ENCODE measurements at regions not wholly inside any gene's neighbourhood (a gene's known extent, or its start where the extent isn't known, plus 50 kb on each side); places are given as distances from the start of the nearest gene placed in this dataset.

- Mint-ChIP-seq H3K27me3 (peaks cover 6% of the 10 kb centered on the region), H3K4me1 (ENCODE audit: low read depth) (no peaks in the 10 kb centered on the region), H3K36me3 (ENCODE audit: low read depth) (no peaks in the 10 kb centered on the region), H3K9me3 (no peaks in the 10 kb centered on the region), H3K27ac (no peak overlapping the region), H3K4me3 (no peak overlapping the region)
These were observed 177.1 kb upstream of the MAF start for GRCh38 chr16:79777679-79778078.

GRCh38 chr16:79776243-79776847 lies 175.8 kb upstream of the MAF start:
- Mint-ChIP-seq H3K4me1 (ENCODE audit: low read depth) (no peaks in the 10 kb centered on the region), H3K36me3 (ENCODE audit: low read depth) (no peaks in the 10 kb centered on the region), H3K9me3 (no peaks in the 10 kb centered on the region), H3K27ac (no peak overlapping the region), H3K27me3 (peaks cover 18% of the 10 kb centered on the region), H3K4me3 (no peak overlapping the region)

DNA sequence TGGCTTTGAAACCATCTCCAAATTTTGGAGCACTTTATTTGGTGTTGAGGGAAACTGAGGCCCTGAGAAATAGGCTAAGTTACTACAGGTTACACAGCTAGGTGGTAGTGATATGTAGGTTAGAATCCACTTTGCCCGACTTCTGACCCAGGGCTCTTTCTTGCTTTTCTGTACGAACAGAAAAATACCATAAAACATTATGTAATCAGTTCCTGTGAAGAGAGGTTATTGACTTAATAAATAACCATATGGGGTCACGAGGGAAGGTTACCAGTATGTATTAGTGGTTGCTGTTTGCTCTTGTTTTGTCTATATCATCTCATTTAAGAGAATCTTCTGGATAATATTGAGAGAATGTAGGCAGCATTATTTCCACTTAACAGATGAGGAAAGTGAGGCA lies 172.2 kb upstream of the MAF start:
- Mint-ChIP-seq H3K9me3 (no peaks in the 10 kb centered on the region), H3K4me3 (no peak overlapping the region), H3K36me3 (ENCODE audit: low read depth) (no peaks in the 10 kb centered on the region), H3K27ac (no peak overlapping the region), H3K27me3 (peaks cover 32% of the 10 kb centered on the region), H3K4me1 (ENCODE audit: low read depth) (peaks cover 14% of the 10 kb centered on the region)

DNA sequence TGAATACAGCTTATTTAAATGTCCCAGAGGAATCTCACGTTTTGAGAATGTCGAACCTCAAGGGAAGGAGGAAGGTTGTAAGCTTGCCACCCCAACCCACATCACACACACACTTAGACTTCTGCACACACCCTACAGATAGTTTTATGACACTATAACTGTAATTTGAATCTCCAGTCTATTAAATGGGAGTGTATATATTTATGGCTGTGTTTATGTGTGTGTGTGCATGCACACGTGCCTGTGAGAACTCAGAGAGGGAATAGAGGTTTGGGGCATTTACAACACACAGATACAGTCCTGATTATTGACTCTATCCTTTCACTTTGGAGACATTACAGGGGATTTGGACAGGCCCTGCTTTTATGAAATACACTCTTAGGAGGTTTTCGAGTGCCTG lies 171.5 kb upstream of the MAF start:
- peaks cover 33% of the 10 kb centered on the region for H3K27me3 Mint-ChIP-seq

DNA sequence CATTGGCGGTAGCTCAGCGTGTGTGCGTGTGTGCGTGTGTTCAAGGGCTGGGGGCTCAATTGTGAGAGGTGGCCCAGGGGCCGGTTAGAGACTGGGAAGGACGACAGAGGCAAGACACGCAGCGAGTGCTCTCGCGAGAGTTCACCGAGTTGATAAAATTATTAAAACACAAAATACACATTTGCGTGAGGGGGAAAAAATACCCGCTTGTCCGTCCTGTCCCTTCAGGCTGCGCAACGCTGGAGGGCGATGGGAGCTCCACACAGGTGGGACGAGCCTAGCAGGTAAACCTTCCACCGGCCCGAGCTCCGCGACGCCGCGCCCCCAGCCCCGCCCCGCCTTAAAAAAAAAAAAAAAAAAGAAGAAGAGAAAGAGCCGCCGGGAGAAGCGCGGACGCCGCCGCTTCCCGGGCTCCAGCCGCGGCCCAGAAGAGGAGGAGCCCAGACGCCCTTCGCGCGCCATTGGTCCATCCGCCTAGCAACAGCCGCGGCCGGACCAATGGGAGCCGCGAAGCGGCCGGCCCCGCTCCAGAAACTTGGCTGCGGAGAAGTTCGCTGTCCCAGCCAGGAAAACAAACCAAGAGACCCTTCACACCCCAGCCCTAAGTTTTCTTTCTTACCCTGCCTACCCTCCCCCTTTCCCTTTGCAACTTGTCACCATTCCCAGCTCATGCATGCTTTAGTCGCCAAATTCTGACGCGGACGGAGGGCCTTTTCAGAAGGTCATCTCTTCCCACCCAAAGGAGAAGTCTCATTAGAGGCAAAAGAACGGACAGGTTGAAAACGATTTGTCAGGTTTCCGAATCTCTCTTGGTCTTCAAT lies 169.9 kb upstream of the MAF start:
- peak overlapping the region; percentile 81 for H3K4me3 Mint-ChIP-seq
- H3K36me3 Mint-ChIP-seq (ENCODE audit: low read depth) = no peaks in the 10 kb centered on the region
- peaks cover 15% of the 10 kb centered on the region for H3K4me1 Mint-ChIP-seq (ENCODE audit: low read depth)
- no peaks in the 10 kb centered on the region for H3K9me3 Mint-ChIP-seq
- H3K27me3 Mint-ChIP-seq = peaks cover 33% of the 10 kb centered on the region
- H3K27ac Mint-ChIP-seq = peak overlapping the region; percentile 3

More for the DNA sequence above, 171.5 kb upstream of the MAF start:
- no peak overlapping the region for H3K4me3 Mint-ChIP-seq
- H3K36me3 Mint-ChIP-seq (ENCODE audit: low read depth) = no peaks in the 10 kb centered on the region
- H3K9me3 Mint-ChIP-seq = no peaks in the 10 kb centered on the region
- no peak overlapping the region for H3K27ac Mint-ChIP-seq
- H3K4me1 Mint-ChIP-seq (ENCODE audit: low read depth) = peaks cover 15% of the 10 kb centered on the region

- Mint-ChIP-seq H3K4me1 (ENCODE audit: low read depth) (peaks cover 15% of the 10 kb centered on the region), H3K27me3 (peaks cover 33% of the 10 kb centered on the region), H3K4me3 (peak overlapping the region; percentile 77), H3K36me3 (ENCODE audit: low read depth) (no peaks in the 10 kb centered on the region), H3K27ac (no peak overlapping the region), H3K9me3 (no peaks in the 10 kb centered on the region)
These were observed 169.3 kb upstream of the MAF start for GRCh38 chr16:79769928-79770243.

GRCh38 chr16:79769270-79769927 lies 168.9 kb upstream of the MAF start:
- Mint-ChIP-seq H3K4me3 (peak overlapping the region; percentile 77), H3K27me3 (peaks cover 33% of the 10 kb centered on the region), H3K4me1 (ENCODE audit: low read depth) (peaks cover 15% of the 10 kb centered on the region), H3K9me3 (no peaks in the 10 kb centered on the region), H3K27ac (no peak overlapping the region), H3K36me3 (ENCODE audit: low read depth) (no peaks in the 10 kb centered on the region)

DNA sequence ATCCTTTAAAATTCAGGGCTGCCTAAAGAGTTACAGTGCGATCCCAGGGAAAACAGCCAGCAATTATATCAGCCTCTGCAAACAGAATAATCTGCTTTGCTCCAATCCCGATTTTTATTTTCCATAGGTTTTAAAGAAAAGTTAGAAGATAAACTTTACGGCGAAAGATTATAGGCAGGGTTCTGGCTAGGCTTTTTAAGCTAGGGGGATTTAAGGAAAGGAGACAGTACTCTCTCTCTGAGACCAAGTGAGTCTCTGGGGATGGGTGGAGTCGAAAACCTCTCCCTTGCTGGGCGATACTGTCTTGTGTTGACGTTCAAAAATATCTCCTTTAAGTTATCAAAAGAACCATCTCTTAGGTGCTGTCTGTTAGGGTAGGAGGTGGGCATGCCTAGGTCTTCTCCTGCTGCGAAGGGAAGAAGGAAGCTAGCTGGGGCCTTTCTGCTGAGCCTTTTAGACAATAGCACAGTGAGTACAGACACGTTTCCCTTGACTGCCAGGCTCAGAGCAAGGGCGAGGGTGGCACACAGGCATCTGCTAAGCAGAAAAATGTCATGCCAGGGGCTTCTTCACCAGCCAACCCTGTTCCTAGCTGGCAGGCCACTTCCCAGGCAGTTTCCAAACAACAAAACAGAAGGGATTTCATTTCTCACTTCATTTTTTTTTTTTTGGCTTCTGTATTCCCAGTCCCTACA lies 167.9 kb upstream of the MAF start:
- peaks cover 33% of the 10 kb centered on the region for H3K27me3 Mint-ChIP-seq
- H3K36me3 Mint-ChIP-seq (ENCODE audit: low read depth) = no peaks in the 10 kb centered on the region
- H3K27ac Mint-ChIP-seq = no peak overlapping the region
- no peaks in the 10 kb centered on the region for H3K9me3 Mint-ChIP-seq
- peaks cover 15% of the 10 kb centered on the region for H3K4me1 Mint-ChIP-seq (ENCODE audit: low read depth)
- H3K4me3 Mint-ChIP-seq = no peak overlapping the region

- peaks cover 33% of the 10 kb centered on the region for H3K27me3 Mint-ChIP-seq
- H3K4me1 Mint-ChIP-seq (ENCODE audit: low read depth) = peaks cover 15% of the 10 kb centered on the region
- H3K36me3 Mint-ChIP-seq (ENCODE audit: low read depth) = no peaks in the 10 kb centered on the region
- no peak overlapping the region for H3K27ac Mint-ChIP-seq
- no peak overlapping the region for H3K4me3 Mint-ChIP-seq
- H3K9me3 Mint-ChIP-seq = no peaks in the 10 kb centered on the region
These were observed 167.1 kb upstream of the MAF start for GRCh38 chr16:79767421-79768275.

DNA sequence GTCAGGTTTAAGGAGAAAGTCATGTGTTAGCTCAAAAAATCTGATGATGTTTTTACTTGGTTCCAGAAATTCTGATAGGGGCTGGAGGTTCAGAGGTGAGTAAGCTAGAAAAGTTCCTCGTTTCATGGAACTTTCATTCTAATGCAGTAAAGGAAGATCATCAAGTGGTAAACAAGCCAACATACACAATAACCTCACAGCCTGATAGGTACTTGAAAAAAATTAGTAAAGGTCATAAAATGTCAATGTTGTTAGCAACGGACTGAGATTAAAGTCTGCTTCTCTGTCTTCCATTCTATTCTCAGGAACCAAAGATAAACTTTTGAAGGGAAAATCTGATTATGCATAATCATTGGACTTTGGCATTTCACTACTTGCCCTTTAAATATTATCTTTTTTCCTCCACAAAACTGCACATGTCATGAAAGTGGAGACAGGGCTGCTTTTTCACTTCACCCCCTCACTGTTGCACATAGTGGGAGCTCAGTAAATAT lies 165.4 kb upstream of the MAF start:
- no peaks in the 10 kb centered on the region for H3K36me3 Mint-ChIP-seq (ENCODE audit: low read depth)
- no peak overlapping the region for H3K27ac Mint-ChIP-seq
- H3K27me3 Mint-ChIP-seq = peaks cover 16% of the 10 kb centered on the region
- H3K4me3 Mint-ChIP-seq = no peak overlapping the region
- H3K4me1 Mint-ChIP-seq (ENCODE audit: low read depth) = peaks cover 14% of the 10 kb centered on the region
- H3K9me3 Mint-ChIP-seq = no peaks in the 10 kb centered on the region

GRCh38 chr16:79765431-79765830 lies 164.9 kb upstream of the MAF start:
- H3K4me3 Mint-ChIP-seq = no peak overlapping the region
- no peaks in the 10 kb centered on the region for H3K36me3 Mint-ChIP-seq (ENCODE audit: low read depth)
- H3K9me3 Mint-ChIP-seq = no peaks in the 10 kb centered on the region
- peaks cover 10% of the 10 kb centered on the region for H3K4me1 Mint-ChIP-seq (ENCODE audit: low read depth)
- peaks cover 12% of the 10 kb centered on the region for H3K27me3 Mint-ChIP-seq
- H3K27ac Mint-ChIP-seq = no peak overlapping the region

DNA sequence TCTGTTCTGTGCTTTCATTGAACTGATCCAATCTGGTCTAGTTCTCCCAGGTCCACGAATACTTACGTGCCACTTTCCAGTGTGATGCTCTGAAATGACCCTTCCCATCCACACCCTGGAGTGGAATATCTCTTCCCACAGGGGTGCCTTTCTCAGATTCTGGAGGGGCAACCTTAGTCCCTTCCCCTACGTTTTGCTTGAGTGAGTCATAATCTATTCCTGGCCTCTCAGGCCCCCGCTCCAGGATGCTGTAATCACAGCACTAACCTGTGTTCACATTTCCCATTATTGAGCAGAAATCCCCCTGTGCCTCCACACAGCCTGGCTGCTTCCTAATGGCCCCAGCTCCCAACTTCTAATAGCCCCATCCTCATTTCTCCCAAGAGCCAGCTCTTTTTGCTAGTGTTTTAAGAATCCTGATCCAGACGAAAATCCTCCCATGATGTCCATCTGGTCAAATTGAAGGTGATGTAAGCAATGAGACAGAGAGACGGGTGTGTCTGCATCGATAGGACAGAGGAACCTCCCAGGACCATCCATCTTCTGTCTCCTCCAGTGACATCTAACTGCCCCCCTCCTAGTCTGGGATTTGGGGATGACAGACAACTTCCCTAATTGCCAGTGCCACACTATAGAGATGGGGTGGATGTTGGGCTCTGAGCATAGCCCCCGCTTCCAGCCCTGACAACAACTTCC lies 164.0 kb upstream of the MAF start:
- H3K36me3 Mint-ChIP-seq (ENCODE audit: low read depth) = no peaks in the 10 kb centered on the region
- H3K4me1 Mint-ChIP-seq (ENCODE audit: low read depth) = peaks cover 7% of the 10 kb centered on the region
- peaks cover 6% of the 10 kb centered on the region for H3K27me3 Mint-ChIP-seq
- H3K4me3 Mint-ChIP-seq = no peak overlapping the region
- no peaks in the 10 kb centered on the region for H3K9me3 Mint-ChIP-seq
- no peak overlapping the region for H3K27ac Mint-ChIP-seq

DNA sequence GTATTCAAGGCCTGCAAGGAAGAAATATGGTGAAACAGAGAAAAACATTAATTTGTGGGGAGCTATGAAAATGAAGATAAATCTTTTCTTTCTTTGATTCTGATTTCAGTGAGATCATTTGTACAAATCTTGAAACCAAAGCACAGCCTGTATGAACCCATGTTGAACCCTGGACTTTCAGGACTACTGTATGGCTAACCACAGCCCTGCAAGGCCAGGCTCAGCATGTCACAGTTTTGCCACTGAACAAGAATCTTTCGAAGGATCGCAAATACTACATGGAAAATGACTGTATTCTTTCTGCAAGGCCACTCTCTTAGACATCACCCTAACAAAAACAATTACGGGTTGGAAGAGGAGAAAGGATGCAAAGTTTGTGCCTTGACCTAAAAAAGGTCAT lies 161.7 kb upstream of the MAF start:
- Mint-ChIP-seq H3K4me1 (ENCODE audit: low read depth) (no peaks in the 10 kb centered on the region), H3K27me3 (no peaks in the 10 kb centered on the region), H3K36me3 (ENCODE audit: low read depth) (no peaks in the 10 kb centered on the region), H3K4me3 (no peak overlapping the region), H3K27ac (no peak overlapping the region), H3K9me3 (no peaks in the 10 kb centered on the region)
